GM19025 (cell line): ENCODE measurements at regions not wholly inside any gene's neighbourhood (a gene's known extent, or its start where the extent isn't known, plus 50 kb on each side); places are given as distances from the start of the nearest gene placed in this dataset.

Source experiments
- ATAC-seq: cut with Tn5 transposase; IDR thresholded peaks from one replicate; pipeline ENCODE4 v1.9.1; 2021; ENCODE audit warnings: mild to moderate bottlenecking, low read depth, moderate library complexity; ENCODE audit not compliant: unreplicated experiment

DNA sequence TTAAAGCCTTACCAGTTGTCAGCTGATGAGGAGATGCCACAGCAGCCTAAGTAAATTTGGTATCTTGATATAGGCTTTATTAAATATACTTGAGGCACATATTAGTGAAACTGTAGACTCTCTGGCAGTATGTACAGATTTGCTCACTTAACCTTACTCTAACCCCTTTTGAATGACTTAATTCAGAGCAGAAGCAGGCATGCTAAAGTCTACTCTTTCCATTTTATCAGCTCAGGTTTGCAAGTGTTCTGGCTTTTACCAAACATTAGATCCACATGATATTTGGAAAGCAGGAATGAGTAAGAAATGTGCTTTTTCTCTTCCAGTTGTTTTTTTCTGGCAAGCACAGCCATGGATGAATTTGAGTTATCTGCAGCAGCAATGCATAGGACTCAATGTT is 541.0 kb upstream of the PCDH9 start:
- ATAC-seq, result no peak

GRCh38 chr13:67769987-67770341 is 539.8 kb upstream of the PCDH9 start:
- ATAC-seq, result no peak

DNA sequence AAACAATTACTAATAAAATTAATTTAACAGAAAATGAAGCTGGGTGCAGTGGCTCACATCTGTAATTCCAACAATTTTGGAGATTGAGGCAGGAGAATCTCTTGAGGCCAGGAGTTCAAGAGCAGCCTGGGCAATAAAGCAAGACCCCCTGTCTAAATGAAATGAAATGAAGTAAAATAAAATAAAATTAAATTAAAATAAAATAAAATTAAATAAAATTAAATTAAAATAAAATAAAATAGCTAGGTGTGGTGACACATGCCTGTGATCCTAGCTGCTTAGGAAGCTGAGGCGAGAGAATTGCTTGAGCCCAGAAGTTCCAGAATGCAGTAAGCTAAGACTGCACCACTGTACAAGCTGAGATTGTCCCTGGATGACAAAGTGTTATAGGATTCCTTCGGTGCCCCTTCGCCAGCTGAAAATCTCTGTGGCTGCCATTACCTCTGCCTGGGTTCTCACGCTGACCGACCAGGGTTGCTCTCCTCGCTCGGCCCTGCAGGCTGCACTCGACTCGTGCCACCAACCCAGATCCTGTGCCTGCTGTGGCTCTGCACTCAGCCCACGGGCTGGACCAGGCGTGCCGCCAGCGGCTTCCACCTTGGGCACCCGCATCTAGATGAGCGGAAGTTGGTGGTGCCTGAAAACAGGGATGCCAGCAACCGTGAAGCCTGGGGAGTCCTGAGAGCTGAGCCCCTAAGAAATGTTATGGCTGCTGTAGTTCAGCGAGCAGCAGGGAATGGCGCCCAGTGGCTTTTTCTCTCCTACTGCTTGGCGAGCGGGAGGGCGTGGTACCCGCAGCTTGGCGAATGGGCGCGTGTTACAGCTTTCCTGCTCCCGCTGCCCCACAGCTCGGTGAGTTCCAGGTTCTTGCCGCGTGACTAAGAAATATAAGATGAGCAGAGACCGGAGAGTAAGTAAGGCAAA is 539.2 kb upstream of the PCDH9 start:
- ATAC-seq, result no peak

- no peak for ATAC-seq
These were observed 533.8 kb upstream of the PCDH9 start for GRCh38 chr13:67763984-67764383.

DNA sequence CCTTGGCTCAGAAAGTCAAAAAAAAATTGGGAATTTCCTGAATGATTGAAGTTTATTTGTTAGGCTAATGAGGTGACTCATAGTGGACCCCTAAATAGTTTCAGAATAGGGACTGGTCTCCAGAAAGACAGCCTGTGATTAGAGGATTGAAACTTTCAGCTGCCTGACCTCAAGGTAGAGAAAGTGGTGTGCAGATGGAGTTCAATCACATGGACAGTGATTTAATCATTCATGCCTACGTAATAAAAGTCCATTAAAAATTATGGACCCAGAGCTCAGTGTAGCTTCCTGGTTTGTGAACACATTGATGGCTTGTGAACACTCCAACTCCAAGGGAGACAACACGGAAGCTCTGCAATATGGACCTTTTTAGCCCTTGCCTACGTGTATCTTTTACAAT is 533.2 kb upstream of the PCDH9 start:
- ATAC-seq, result no peak

- ATAC-seq, result no peak
These were observed 528.8 kb upstream of the PCDH9 start for GRCh38 chr13:67758975-67759374.

DNA sequence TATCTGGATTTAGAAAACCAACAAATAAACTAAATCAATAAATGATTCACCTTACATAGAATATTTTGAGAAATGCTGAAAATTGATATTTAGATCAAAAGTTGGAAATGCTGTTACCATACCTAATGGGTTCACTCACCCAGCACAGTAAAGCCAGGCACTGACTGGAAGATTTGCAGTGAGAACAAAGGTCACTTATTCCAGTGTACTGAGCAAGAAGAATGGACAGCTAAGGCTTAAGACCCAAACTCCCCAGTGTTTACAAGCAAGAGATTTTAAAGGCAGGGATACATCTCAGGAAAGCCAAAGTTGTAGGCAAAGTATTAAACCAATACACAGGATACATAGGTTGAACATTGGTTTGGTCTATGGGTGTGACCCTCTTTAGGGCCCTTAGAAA is 523.9 kb upstream of the PCDH9 start:
- no peak for ATAC-seq

DNA sequence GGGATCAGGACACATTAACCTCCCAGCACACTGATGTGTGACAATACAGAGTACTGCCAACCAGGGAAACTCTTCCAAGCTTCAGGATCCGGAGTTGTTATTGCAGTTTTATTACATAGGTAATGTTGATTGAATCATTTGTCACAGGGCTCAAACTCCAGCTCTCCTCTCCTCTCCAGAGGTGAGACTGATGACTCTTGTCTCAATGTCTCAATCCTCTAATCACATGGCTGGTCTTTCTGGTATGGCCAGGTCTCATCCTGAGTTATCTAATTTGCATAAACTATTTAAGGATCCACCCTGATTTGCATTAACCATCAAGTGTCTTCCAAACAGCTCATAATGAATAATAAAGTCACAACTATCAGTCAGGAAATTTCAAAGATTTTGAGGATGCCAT is 522.6 kb upstream of the PCDH9 start:
- ATAC-seq, result no peak

- no peak for ATAC-seq
These were observed 512.3 kb upstream of the PCDH9 start for GRCh38 chr13:67742478-67742877.

GRCh38 chr13:67740871-67741535 is 510.9 kb upstream of the PCDH9 start:
- ATAC-seq, result no peak

DNA sequence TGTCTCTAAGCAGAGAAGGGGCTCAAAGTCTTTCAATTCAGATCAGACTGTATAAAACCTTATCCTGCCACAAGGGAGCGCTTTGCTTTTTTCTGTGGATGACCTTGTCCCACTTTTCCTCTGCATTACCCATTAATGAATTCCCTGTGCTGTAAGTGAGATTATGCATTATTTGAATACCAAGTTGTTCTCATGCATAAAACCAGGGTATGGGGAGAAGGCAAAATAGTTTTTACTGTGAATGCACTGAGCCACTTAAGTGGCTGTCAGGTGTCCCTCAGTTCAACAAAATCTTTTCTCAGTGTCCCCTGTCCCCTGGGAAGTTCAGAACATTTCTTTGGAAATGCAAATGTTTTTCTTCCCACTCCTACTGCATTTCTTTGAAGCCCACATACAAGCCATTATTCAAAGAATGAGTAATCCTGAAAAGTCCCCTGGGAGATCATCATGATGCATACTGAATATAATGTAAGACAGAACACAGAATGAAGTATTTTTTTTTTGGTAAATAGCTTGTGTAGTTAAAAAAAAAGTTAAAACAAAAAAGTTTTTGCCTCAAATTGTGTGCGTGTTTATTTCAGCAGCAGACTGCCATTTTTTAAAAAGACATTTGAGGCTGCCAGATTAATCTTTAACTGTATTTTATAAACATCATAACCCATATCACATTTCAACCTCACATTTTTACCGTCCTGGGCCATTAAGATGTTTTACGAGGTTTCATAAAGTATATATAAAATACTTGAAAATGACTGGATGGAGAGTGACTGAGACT is 506.7 kb upstream of the PCDH9 start:
- peak; percentile 45 for ATAC-seq

GRCh38 chr13:67735651-67736050 is 505.5 kb upstream of the PCDH9 start:
- no peak for ATAC-seq

GRCh38 chr13:67726979-67727378 is 496.8 kb upstream of the PCDH9 start:
- ATAC-seq, result no peak

- ATAC-seq, result no peak
These were observed 495.9 kb upstream of the PCDH9 start for GRCh38 chr13:67725999-67726398.

- no peak for ATAC-seq
These were observed 483.4 kb upstream of the PCDH9 start for GRCh38 chr13:67713571-67713970.

DNA sequence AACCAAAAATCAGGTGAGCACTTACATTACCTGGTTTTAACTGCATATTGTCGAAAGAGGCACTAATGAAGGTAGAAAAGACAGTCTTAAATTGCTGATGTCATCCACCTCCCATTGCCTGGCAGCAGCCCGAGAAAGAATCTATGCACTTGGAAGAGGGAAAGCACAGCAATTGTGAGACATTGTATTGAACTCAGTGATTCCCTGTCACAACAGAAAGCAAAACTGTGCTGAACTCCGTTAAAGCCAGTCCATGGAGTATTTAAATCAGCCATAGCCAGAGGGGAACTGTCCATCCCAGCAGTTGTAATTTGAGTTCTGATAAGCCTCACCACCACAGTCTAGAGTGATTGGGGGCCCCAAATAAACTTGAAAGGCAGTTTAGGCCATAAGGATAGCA is 466.6 kb upstream of the PCDH9 start:
- ATAC-seq, result no peak

- no peak for ATAC-seq
These were observed 434.4 kb upstream of the PCDH9 start for GRCh38 chr13:67664502-67664901.

GRCh38 chr13:67662997-67663396 is 432.9 kb upstream of the PCDH9 start:
- no peak for ATAC-seq

DNA sequence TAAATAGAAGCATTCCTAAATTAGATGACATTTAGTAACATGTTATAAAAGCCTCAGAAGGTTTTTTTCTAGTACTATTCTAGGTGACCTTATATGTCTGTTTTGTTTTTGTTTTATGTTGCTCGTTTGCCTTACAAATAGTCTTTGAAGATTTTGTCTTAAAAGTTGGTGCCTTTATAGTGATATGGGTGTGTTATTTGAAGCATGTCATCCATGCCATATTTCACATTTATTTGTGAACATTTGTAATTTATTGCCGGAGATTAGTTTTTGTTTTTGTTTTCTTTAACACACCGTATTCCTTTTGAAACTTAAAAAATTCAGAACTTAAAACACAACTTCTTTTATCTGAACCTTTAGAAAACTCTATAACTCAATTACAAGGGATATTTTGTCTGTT is 422.8 kb upstream of the PCDH9 start:
- no peak for ATAC-seq

- ATAC-seq, result no peak
These were observed 421.9 kb upstream of the PCDH9 start for GRCh38 chr13:67651908-67652465.

DNA sequence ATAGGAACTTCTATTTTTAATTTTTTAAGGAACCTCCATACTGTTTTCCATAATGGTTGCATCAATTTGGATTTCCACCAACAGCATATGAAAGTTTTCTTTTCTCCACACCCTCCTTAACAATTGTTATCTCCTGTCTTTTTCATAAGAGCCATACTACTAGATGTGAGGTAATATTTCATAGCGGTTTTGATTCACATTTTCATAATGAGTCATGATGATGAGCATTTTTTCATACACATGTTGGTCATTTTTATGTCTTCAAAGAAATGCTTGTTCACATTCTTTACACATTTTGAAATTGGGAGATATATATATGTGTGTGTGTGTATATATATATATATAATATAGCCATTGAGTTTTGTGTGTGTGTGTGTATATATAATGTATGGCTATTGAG is 420.3 kb upstream of the PCDH9 start:
- ATAC-seq, result no peak
